Hematopoietic multipotent progenitor cell (in vitro differentiated cells): ENCODE measurements at regions not wholly inside any gene's neighbourhood (a gene's known extent, or its start where the extent isn't known, plus 50 kb on each side); places are given as distances from the start of the nearest gene placed in this dataset.

Experiments
- DNase-seq, 3 donors: peaks; one replicate each; pipeline ENCODE4 v3.0.0-alpha.2; 2011 to 2015; ENCODE audit warnings: low read depth in 2 of 3, low spot score in 2 of 3

DNA sequence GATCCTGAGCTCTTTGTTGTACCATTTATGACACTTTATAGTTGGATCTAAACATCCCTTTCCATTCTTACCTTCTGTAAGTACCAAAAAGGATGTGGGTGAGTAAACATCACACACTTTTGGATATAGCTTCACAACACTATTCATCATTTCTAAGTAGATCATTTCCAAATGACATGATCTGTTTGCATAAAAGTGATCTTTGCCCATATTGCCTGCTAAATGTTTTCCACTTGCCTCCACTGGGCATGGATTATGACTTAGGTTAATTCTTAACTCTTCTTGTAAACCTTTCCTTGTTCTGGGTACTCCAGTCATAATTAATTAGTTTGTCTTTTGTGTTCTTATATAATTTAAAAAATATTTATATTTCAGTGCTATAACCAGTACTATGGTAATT, 244.9 kb upstream of the AGA start:
- no peak for DNase-seq

DNA sequence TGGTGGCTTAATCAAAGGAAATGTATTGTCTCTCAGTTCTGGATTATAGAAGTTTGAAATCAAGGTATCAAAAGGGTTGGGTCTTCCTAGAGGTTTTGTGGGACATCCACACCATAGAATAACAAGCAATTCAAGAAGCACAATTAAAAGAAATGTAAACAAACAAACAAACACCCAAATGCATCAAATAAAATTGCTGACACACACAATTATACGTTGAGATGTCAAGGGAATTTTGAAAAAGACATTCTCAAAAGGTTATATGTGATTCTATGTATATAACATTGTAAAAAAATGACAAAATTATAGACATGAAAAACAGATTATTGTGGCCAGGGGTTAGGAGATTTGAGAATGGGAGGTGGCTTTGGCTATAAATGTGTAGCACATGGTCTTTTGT, 250.7 kb upstream of the AGA start:
- DNase-seq, result no peak

DNA sequence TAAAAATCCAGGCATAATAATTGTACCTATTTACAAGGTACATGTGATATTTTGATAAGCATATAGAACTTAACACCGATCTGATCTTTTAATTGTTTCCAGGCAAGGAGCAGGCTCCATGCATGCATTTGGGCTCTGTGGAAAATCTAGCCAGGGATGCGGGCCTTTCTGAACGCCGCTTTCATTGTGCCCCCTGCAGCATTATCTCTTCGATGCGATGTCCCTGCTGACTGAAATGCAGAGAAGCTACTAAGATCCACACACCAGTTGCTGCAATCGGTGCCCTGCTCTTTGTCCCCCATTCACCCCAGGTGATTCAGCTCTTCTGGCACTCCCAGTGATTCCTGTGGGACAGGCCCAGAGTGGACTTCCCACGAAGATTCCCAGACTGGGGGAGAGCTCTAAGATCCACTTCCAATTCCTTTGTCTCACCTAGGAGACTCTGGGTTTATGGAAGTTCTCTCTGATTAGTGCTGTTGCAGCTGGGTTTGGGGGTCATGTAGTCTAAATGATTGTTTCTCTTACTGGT, 254.3 kb upstream of the AGA start:
- no peak for DNase-seq

DNA sequence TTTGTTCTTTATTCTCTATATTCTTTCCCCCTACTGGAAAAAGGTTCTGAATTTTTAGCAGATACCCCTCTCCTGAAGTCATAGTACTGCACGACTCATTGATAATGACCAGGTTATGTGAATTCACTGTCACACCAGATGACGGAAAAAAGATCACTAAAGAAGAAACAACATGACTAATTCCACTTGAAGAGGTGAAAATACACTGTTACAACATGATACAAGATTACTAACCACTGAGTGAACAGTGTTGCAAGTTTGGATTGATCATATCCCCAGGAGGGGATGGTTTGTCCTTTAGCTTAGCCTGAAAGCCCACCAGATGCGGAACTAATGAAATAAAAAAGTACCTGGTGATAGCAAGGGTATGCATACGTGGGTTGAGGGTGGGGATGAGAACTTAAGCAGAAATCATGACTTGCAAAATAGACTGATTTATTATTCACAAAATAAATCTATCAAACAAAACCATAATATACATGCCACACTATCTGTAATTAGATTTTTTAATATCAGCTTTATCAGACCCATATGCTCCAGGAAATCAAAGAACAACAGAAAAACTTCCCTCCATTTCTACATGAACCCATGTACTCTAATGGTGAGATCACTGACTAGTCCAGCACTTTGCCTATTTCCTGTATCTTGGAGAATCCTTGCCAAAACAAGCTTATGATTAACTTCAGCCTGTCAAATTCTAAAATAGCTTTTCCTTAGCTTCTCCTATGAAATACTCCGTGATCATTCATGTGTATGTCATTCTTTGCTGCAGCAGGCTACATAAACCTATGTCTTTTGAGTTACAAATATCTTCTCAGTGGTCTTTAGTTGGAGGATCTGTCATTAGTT, 257.4 kb upstream of the AGA start:
- no peak for DNase-seq

DNA sequence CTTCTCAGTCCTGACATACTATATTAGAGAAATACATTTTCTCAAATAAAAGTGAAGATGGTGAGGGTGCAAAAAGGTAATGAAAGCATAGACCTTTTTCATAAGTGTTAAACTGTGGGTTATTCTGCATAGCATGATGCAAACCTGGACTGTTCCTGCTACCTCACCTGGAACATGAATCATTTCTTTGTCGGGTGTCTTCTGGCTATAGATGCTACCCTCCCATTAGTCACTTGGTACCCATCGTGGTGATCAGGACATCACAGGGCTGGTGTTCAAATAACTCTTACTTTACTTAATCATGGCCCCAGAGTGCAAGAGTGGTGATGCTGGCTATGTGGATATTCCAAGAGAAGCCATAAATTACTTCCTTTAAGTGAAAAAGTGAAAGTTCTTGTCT, 264.7 kb upstream of the AGA start:
- no peak for DNase-seq

DNA sequence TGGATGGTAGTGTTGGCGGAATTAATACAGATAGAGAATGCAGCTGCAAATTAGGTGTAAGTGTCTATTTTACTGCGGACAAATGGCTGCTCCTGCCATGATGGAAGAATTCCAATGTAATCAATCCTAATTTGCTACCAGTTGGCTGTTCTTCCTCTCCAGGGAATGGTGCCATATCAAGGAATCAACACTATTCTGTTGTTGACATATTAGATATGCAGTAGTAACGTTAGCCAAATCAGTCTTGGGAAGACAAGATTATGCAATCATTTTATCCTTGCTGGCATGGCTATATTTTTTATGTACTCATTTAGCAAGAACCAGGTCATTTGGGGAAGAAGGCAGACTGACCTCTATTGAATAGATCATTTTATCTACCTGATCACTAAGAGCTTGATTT, 271.2 kb upstream of the AGA start:
- DNase-seq, result no peak

DNA sequence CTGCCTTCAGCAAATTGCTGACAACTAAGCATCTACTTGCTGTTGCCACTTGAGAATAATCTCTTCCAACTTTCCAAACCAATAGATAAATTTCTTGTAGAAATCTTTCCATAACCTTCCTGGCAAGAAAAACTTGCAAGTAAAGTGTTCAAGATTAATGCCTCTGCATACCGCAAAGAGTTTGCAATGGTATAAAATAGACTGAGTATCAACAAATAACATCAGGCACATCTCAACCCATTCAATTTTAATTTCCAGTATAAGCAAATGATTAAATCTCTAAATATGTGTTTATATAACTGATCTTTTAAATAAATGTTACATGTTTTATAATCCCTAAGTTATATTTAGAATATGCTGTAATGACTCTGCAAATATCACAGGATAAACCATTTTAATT, 275.2 kb upstream of the AGA start:
- DNase-seq, result no peak

DNA sequence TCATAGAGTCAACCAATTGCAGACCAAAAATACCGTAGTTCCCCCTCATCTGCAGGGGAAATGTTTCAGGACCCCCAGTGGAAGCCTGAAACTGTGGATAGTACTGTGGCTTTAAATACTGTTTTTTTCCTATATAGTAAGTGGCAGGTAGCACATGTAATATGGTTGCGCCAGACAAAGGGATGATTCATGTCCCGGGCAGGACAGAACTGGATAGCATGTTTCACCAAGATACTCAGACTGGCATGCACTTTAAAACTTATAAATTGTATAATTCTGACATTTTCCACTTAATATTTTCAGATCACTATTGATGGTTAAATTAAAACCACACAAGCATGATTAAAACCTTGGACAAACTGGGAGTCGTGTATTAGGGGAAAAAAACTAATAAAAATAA, 276.3 kb upstream of the AGA start:
- DNase-seq, result no peak

DNA sequence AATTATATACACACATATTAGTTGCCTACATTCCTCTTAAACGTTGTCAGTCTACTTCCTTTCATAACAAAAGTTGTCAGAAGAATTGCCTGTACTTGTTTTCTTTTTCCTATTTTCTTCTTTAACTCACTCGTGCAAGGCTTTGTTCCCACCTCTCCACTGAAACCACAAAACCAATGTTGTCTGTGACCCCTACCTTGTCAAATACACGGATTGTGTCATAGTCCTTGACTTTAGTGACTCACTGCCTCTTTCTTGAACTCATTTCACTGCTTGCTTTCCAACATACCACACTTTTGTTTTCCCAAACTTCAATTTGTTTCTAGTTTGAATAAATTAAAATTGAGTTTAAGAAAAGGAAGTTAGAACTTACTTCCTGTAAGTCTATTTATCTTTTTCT, 283.9 kb upstream of the AGA start:
- no peak for DNase-seq

DNA sequence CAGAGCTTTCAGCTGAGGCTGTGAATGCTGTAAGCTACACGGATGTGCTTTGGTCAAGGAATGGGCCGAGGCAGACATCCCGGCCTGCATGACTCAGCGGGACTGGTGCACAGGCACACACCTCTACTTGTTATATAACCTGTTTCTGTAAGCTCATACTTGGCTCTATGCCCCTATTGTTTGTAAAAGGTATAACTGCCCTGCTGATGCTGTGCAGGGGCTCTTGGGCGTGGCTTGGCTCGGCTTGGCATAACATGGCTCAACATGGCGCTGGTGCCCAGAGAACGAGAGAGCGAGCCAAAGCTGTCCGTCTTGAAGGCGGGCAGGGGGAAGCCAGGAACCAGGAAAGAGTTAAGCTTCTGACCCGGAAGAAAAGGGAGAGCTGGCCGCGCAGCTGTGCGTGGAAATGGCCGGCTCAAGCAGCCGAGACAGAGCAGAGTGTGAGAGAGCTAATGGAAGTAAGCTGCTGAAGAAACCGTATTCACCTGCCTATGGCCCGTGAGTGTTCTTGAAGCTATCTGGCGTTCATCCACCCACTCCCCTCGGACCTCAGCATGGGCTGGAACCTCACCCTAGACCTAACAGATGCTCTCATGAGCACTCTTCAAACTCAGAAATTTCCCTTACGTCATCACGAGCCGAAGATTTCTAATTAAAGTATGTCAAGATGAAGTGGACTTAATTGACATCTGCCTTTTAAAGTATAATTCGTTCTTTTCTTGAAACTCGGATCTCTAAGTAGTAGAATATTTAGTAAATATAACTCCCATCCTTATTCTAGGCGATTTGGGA, 286.3 kb upstream of the AGA start:
- DNase-seq, result no peak

DNA sequence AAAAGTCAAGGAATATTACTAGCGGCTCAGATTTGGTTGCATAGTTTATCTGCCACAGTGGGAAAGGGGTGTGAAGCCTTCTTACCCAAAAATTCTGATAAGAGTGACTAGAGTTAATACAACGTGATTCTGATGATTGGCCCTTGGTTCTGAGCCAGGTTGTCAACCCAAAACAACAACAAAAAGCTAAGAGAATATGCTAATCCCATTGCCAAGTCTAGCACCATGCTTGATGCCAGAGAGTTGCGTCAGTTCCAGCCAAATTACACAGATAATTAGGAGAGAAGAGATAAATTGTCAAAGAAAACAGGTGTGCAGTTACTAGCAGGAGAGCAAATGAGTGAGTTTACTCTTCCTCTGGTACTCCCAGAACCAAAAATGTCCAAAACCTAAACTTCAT, 287.4 kb upstream of the AGA start:
- DNase-seq, result no peak

DNA sequence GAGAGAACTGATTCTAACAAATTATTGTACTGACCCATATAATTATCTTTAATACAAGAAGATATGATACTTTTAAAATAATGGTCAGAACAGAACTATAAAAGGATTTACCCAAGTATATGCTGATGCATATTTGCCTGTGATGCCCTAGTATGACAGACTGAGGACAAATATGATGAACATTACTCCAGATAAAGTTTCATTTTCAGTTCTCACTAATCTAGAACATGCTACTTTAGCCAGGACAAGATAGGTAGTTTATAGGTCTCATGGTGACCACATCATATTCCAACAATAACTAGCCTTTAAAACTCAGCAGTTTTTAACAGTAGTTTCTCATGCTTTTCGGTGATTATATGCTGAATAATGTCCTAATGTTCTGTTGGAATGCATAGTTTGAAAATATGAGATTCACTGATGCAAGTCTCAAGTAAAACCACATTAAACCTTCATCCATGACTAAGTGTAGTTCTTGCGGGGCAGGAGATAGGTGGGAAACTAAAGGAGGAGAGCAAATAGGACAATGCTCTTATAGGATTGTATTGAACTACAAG, 295.2 kb upstream of the AGA start:
- DNase-seq, result no peak

DNA sequence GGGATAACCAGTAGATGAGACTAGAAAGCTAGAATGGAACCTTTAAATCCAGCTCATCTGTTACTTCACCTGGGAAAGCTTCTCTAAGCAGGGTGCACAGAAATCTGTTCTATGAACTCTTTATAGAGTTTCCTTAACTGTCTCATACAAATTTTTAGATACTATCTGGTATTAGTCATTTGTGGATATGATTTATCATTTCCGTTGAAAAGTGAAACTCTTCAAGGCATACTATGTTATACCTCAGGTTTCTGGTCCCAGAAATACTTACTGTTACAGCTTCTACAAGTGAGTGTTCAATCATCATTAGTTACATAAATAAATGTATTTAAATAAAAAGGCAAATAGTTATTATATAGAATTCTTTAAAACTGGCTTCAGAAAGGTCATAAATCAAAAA, 298.3 kb upstream of the AGA start:
- no peak for DNase-seq

DNA sequence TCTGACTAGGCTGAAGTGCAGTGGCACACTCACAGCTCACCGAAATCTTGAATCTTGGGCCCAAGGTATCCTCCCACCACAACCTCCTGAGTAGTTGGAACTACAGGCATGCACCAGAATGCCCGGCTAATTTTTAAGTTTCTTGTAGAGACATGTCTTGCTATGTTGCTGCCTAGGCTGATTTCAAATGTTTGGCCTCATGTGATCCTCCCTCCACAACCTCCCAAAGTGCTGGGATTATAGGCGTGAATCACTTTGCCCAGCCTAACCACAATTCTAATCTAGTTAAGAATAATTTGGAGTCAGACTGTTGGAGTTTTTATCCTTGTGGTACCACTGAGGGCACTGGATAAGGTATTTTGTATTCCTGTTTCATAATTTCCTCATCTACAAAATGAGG, 317.5 kb upstream of the AGA start:
- DNase-seq, result no peak

DNA sequence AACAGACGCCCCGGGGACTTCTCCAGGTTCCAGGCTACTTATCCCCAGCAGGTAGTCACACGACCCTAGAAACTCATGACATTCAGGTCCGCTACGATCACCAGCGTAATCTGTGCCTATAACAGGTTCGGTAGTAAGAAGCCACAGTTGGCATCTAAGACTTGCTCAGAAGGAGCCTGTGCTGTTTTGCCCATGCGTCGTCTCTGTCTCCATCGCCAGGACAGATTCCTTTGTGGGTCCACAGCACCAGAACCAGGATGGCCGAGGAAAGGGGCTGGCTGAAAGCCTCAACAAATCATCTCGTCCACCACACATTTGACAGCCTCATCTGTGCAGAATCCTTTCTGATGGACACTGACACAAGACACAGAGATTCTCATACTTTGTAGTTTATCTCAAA, 319.5 kb upstream of the AGA start:
- DNase-seq, result no peak

DNA sequence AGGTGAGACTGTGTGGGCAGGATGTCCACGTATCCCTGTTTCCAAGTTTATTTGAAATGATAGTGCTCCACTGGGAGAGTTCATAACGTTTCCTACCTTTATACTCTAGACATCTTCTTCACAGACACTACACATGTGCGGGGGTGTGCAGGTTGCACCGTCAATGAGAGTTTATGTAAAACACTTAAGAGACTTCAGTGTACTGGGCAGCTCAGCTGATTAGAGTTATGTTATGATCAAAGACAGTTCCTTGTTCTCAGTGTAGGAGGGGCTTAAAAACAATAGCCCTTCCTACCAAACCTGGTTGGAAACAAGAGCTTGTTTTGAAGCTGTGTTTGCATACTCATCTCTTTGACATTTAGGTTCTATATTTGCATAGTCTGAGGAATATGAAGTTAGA, 326.9 kb upstream of the AGA start:
- DNase-seq, result no peak

DNA sequence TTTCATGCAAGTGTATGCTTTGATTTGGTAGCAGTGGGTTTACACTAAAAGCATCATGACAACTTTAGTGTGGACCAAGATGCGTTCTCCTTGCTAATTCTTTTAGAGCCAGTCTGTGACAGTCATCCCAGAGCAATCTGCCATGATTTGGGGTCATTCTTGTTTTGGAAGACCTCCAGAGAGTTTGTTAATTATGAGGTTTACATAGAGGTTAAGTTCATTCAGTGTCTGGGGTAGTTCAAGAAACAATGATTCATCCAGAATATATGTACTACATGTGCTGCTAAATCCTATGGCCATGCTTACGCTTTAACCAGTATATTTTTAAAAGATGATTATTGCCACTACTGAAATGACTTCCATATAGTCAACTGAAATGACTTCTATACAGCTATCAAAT, 328.5 kb upstream of the AGA start:
- DNase-seq, result no peak

DNA sequence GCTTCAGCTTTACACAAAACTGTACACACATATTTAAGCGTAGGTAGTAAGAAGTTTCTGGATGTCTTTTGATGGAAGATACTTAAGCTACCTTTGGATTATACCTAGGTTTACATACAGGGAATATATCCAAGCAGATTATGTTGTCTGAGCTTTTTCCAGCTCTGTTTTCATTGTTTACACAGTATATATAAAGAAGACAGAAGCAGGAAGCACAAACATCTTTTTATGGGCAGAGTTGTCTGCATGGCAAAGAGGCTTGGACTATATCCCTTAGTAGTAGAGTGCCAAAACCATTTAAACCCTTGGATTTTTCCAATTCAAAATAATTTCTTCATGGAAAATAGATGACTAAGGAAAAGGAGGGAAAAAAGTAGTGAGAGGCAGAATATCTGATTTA, 329.4 kb upstream of the AGA start:
- no peak for DNase-seq

DNA sequence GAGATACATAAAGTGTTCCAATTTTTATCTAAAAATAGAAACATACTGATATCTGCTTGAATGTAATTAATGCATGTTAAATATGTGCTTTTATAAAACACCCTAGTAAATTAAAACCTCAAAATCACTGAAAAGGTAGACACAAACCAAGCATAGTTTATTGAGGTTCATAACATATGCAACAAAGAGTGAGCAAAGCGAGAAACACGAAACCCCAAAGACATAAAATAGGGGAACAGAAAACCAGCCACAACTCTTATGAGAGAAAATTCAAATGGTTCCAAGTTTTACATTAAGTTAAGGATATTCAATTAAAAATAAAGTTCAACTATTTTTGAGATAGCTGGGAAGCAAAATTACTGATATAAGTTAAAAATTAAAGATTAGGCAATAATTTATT, 336.4 kb upstream of the AGA start:
- no peak for DNase-seq

DNA sequence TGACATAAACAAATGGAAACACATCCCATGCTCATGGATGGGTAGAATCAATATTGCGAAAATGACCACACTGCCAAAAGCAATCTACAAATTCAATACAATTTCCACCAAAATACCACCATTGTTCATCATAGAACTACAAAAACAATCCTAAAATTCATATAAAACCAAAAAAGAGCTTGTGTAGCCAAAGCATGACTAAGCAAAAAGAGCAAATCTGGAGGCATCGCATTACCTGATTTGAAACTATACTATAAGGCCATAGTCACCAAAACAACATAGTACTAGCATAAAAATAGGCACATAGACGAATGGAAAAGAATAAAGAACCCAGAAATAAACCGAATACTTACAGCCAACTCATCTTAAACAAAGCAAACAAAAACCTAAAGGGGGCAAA, 342.8 kb upstream of the AGA start:
- no peak for DNase-seq

DNA sequence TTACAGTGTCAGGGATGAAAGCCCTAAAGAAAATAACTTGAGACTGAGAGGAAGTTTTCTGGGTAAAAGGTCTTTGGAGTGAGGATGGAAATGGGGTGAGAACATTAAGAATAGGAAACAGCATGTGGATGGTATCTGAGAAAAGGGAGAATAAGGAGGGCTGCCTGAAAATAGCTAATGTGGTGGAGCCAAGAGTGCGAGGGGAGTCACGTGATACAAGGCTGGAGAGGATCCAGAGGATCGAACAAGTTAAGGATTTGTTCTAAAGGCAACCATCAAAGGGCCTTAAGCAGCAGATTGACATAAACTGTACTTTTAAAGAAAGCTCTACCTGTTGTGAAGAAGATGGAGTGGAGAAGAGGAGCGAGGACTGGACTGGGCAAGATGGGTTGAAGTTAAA, 347.4 kb upstream of the AGA start:
- no peak for DNase-seq

DNA sequence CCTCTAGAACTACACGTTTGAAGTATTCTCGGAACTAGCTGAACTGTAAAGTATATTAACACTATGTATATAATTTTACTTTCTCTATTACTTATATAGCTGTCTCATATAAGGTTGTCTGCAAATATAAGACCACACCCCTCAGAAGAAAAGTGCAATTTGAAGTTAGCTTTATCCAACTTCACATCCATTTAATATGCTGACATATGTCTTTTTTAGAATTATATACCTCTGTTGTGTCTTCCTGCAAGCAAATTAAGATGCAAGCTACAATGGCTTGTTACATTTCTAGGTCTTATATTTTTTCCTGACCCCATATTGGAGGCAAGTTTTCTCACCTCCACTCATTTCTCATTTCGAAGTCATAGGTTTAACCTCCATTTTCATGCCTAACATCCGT, 349.0 kb upstream of the AGA start:
- no peak for DNase-seq
